ENCODE measurements at regions not wholly inside any gene's neighbourhood (a gene's known extent, or its start where the extent isn't known, plus 50 kb on each side); places are given as distances from the start of the nearest gene placed in this dataset.

- Histone ChIP-seq H3K9me3 (no peaks in the 10 kb centered on the region), H3K4me1 (peaks cover 0 to 6% (median 0%) of the 10 kb centered on the region in 6 donors), H3K27ac (no peak overlapping the region), H3K27me3 (replicated peaks in 1 of 7) (peaks cover 0 to 7% (median 0%) of the 10 kb centered on the region in 7 donors), H3K4me3 (no peak overlapping the region), H3K36me3 (no peaks in the 10 kb centered on the region)
- DNase-seq: no peak
- TF ChIP-seq POLR2A (IDR thresholded peaks at IDR 0.05): no peak
- TF ChIP-seq POLR2AphosphoS5 (IDR thresholded peaks at IDR 0.05): no peak
- WGBS, 5 donors: 40 to 73% (median 53%) methylated on average over 9 of the region's 9 CpGs
- intact Hi-C loops (cut with DNase I; ENCODE audit: low total_unique reads): no loop called here
These were observed 547.3 kb upstream of the SLC35B3 start for GRCh38 chr6:8982668-8983067.

- peaks cover 0 to 30% (median 25%) of the 10 kb centered on the region in 8 donors for H3K9me3 ChIP-seq
- no peaks in the 10 kb centered on the region for H3K36me3 ChIP-seq
- no peak overlapping the region for H3K27ac ChIP-seq
- no peaks in the 10 kb centered on the region for H3K4me1 ChIP-seq
- no peak for TF ChIP-seq POLR2A (IDR thresholded peaks at IDR 0.05)
- no peak for TF ChIP-seq POLR2AphosphoS5 (IDR thresholded peaks at IDR 0.05)
- TF ChIP-seq CTCF (IDR thresholded peaks at IDR 0.05 in 8 of 11, conservative IDR thresholded peaks at IDR 0.05 in 3 of 11): no peak
- intact Hi-C loops (cut with DNase I; ENCODE audit: low total_unique reads): loop anchor here (10.0 kb wide), 1 partner anchor 269 kb away; no protein-coding TSS in a partner anchor
- no peak for DNase-seq
- no peaks in the 10 kb centered on the region for H3K27me3 ChIP-seq (replicated peaks in 1 of 7)
- no peak overlapping the region for H3K4me3 ChIP-seq
These were observed 538.0 kb upstream of the SLC35B3 start for GRCh38 chr6:8973395-8973794.

GRCh38 chr6:8969747-8970146 lies 534.4 kb upstream of the SLC35B3 start:
- Histone ChIP-seq H3K4me1 (no peaks in the 10 kb centered on the region), H3K4me3 (no peak overlapping the region), H3K9me3 (peaks cover 0 to 44% (median 31%) of the 10 kb centered on the region in 8 donors), H3K36me3 (no peaks in the 10 kb centered on the region), H3K27ac (no peak overlapping the region), H3K27me3 (replicated peaks in 1 of 7) (no peaks in the 10 kb centered on the region)
- TF ChIP-seq POLR2A (IDR thresholded peaks at IDR 0.05): no peak
- TF ChIP-seq POLR2AphosphoS5 (IDR thresholded peaks at IDR 0.05): no peak
- no peak for TF ChIP-seq CTCF (IDR thresholded peaks at IDR 0.05 in 8 of 11, conservative IDR thresholded peaks at IDR 0.05 in 3 of 11)
- DNase-seq: no peak
- intact Hi-C loops (cut with DNase I; ENCODE audit: low total_unique reads): loop anchor here (10.0 kb wide), 1 partner anchor 265 kb away; no protein-coding TSS in a partner anchor

GRCh38 chr6:8958894-8959511 lies 523.7 kb upstream of the SLC35B3 start:
- intact Hi-C loops (cut with DNase I; ENCODE audit: low total_unique reads): no loop called here
- TF ChIP-seq POLR2AphosphoS5 (IDR thresholded peaks at IDR 0.05) (no peak), CTCF (IDR thresholded peaks at IDR 0.05 in 8 of 11, conservative IDR thresholded peaks at IDR 0.05 in 3 of 11) (no peak), POLR2A (IDR thresholded peaks at IDR 0.05) (no peak)
- H3K4me1 ChIP-seq: no peaks in the 10 kb centered on the region

GRCh38 chr6:8953310-8953709 lies 518.0 kb upstream of the SLC35B3 start:
- Histone ChIP-seq H3K4me3 (no peak overlapping the region), H3K27ac (no peak overlapping the region), H3K9me3 (no peaks in the 10 kb centered on the region), H3K27me3 (replicated peaks in 1 of 7) (no peaks in the 10 kb centered on the region), H3K4me1 (no peaks in the 10 kb centered on the region), H3K36me3 (no peaks in the 10 kb centered on the region)
- DNase-seq: no peak
- intact Hi-C loops (cut with DNase I; ENCODE audit: low total_unique reads): no loop called here
- 64 to 79% (median 69%) methylated on average over 2 of the region's 2 CpGs for WGBS, 5 donors
- TF ChIP-seq POLR2AphosphoS5 (IDR thresholded peaks at IDR 0.05) (no peak), POLR2A (IDR thresholded peaks at IDR 0.05) (no peak), CTCF (IDR thresholded peaks at IDR 0.05 in 8 of 11, conservative IDR thresholded peaks at IDR 0.05 in 3 of 11) (no peak)

More at GRCh38 chr6:8958894-8959511, 523.7 kb upstream of the SLC35B3 start:
- H3K36me3 ChIP-seq: no peaks in the 10 kb centered on the region
- no peak overlapping the region for H3K4me3 ChIP-seq
- no peak for DNase-seq
- no peaks in the 10 kb centered on the region for H3K9me3 ChIP-seq
- no peak overlapping the region for H3K27ac ChIP-seq
- H3K27me3 ChIP-seq (replicated peaks in 1 of 7): no peaks in the 10 kb centered on the region

Measured in spleen (tissue), 11 donors.